ENCODE measurements at regions not wholly inside any gene's neighbourhood (a gene's known extent, or its start where the extent isn't known, plus 50 kb on each side); places are given as distances from the start of the nearest gene placed in this dataset.
A peak's percentile ranks its signal among the peaks of the same experiment; 100 is the strongest.

- H3K27ac ChIP-seq (ENCODE audit: low read depth in 1 of 2, low read length in 2 of 2) = no peak overlapping the region
- intact Hi-C loops (cut with DNase I, micrococcal nuclease) = no loop called here
- H3K36me3 Mint-ChIP-seq (ENCODE audit: low read depth) = no peaks in the 10 kb centered on the region
- TF ChIP-seq CTCF (IDR thresholded peaks at IDR 0.05) = no peak
- no peaks in the 10 kb centered on the region for H3K36me3 ChIP-seq (ENCODE audit: insufficient read depth, low read length)
- H3K4me1 Mint-ChIP-seq (ENCODE audit: low read depth) = no peaks in the 10 kb centered on the region
- peaks cover 0 to 5% of the 10 kb centered on the region in 2 experiments for H3K9me3 ChIP-seq (ENCODE audit: control insufficient read depth in 1 of 2, insufficient read depth in 1 of 2, low read length in 2 of 2)
- no peak for ATAC-seq (ENCODE audit: poor library complexity)
- no peak overlapping the region for H3K4me3 ChIP-seq (ENCODE audit: low read length)
- ChIA-PET POLR2A (no interaction called here), CTCF (no interaction called here)
- peaks cover 0 to 18% of the 10 kb centered on the region in 2 experiments for H3K27me3 ChIP-seq (ENCODE audit: control insufficient read depth in 1 of 2, insufficient read depth in 2 of 2, low read length in 2 of 2)
- H3K4me1 ChIP-seq (ENCODE audit: insufficient read depth, low read length) = no peaks in the 10 kb centered on the region
- H3K4me3 Mint-ChIP-seq = no peak overlapping the region
- H3K9me3 Mint-ChIP-seq = no peaks in the 10 kb centered on the region
- peaks cover 21% of the 10 kb centered on the region for H3K27me3 Mint-ChIP-seq
- H3K27ac Mint-ChIP-seq = no peak overlapping the region
- no peak for DNase-seq
These were observed 52.4 kb upstream of the SERINC1 start for GRCh38 chr6:122524056-122524455.

- Histone ChIP-seq H3K27ac (ENCODE audit: low read depth in 1 of 2, low read length in 2 of 2) (no peak overlapping the region), H3K4me3 (ENCODE audit: low read length) (no peak overlapping the region), H3K9me3 (ENCODE audit: control insufficient read depth in 1 of 2, insufficient read depth in 1 of 2, low read length in 2 of 2) (peaks cover 0 to 5% of the 10 kb centered on the region in 2 experiments), H3K4me1 (ENCODE audit: insufficient read depth, low read length) (no peaks in the 10 kb centered on the region), H3K36me3 (ENCODE audit: insufficient read depth, low read length) (no peaks in the 10 kb centered on the region), H3K27me3 (ENCODE audit: control insufficient read depth in 1 of 2, insufficient read depth in 2 of 2, low read length in 2 of 2) (peaks cover 2 to 7% of the 10 kb centered on the region in 2 experiments)
- Mint-ChIP-seq H3K4me1 (ENCODE audit: low read depth) (no peaks in the 10 kb centered on the region), H3K36me3 (ENCODE audit: low read depth) (no peaks in the 10 kb centered on the region), H3K27ac (no peak overlapping the region), H3K27me3 (peaks cover 26% of the 10 kb centered on the region), H3K4me3 (no peak overlapping the region), H3K9me3 (no peaks in the 10 kb centered on the region)
- ATAC-seq (ENCODE audit: poor library complexity) = peak; percentile 94
- intact Hi-C loops (cut with DNase I, micrococcal nuclease) = loop anchor here (1.0 to 2.0 kb wide), 6 partner anchors 38 to 1475 kb away; no protein-coding TSS in a partner anchor
- ChIA-PET CTCF (interaction anchor here (0.6 to 3.7 kb wide), 16 partner anchors 9 to 164 kb away, joined by 3 to 44 read pairs (median 4); partner anchors contain the start of gene SERINC1), POLR2A (interaction anchor here (1.0 to 1.5 kb wide), 6 partner anchors 35 to 149 kb away, joined by 3 to 6 read pairs (median 4); partner anchors contain the start of genes HSF2 and SERINC1)
- DNase-seq = peak in 13 of 14 experiments; percentile 1 to 77 (median 40)
- peak; percentile 97 for TF ChIP-seq CTCF (IDR thresholded peaks at IDR 0.05)
These were observed 58.9 kb upstream of the SERINC1 start for GRCh38 chr6:122530440-122531046.

- Mint-ChIP-seq H3K27ac (no peak overlapping the region), H3K36me3 (ENCODE audit: low read depth) (no peaks in the 10 kb centered on the region), H3K27me3 (no peaks in the 10 kb centered on the region), H3K4me1 (ENCODE audit: low read depth) (no peaks in the 10 kb centered on the region), H3K4me3 (no peak overlapping the region), H3K9me3 (no peaks in the 10 kb centered on the region)
- ATAC-seq (ENCODE audit: poor library complexity) (no peak), DNase-seq (no peak)
- ChIA-PET POLR2A (no interaction called here), CTCF (no interaction called here)
- Histone ChIP-seq H3K27ac (ENCODE audit: low read depth in 1 of 2, low read length in 2 of 2) (no peak overlapping the region), H3K27me3 (ENCODE audit: control insufficient read depth in 1 of 2, insufficient read depth in 2 of 2, low read length in 2 of 2) (no peaks in the 10 kb centered on the region), H3K4me1 (ENCODE audit: insufficient read depth, low read length) (no peaks in the 10 kb centered on the region), H3K9me3 (ENCODE audit: control insufficient read depth in 1 of 2, insufficient read depth in 1 of 2, low read length in 2 of 2) (no peaks in the 10 kb centered on the region), H3K36me3 (ENCODE audit: insufficient read depth, low read length) (no peaks in the 10 kb centered on the region), H3K4me3 (ENCODE audit: low read length) (no peak overlapping the region)
- no peak for TF ChIP-seq CTCF (IDR thresholded peaks at IDR 0.05)
- intact Hi-C loops (cut with DNase I, micrococcal nuclease) = no loop called here
These were observed 61.9 kb upstream of the PKIB start for GRCh38 chr6:122548281-122548680.

All from CD4-positive, alpha-beta T cell (primary cell).